KMS-11 (cell line): ENCODE measurements at regions not wholly inside any gene's neighbourhood (a gene's known extent, or its start where the extent isn't known, plus 50 kb on each side); places are given as distances from the start of the nearest gene placed in this dataset.

Experiments used
- H2AFZ ChIP-seq: fragments of 200-600 bp; sonication (generic); 2 replicates; pipeline ENCODE4 v1.6.1; 2016; ENCODE audit warnings: antibody characterized with exemption, mixed run types, low read depth
- H3K27ac ChIP-seq: fragments of 200-600 bp; sonication (generic); 2 replicates; pipeline ENCODE4 v1.6.1; 2016; ENCODE audit warnings: mild to moderate bottlenecking, mixed run types
- H3K27me3 ChIP-seq: fragments of 200-600 bp; sonication (generic); 2 replicates; pipeline ENCODE4 v1.6.1; 2017; ENCODE audit warnings: mild to moderate bottlenecking, low read depth, mixed run types, moderate library complexity; ENCODE audit not compliant: insufficient read depth
- H3K36me3 ChIP-seq: fragments of 200-600 bp; sonication (generic); 2 replicates; pipeline ENCODE4 v1.6.1; 2017; ENCODE audit warnings: mild to moderate bottlenecking, mixed run types; ENCODE audit not compliant: insufficient read depth
- H3K4me1 ChIP-seq: fragments of 200-600 bp; sonication (generic); 2 replicates; pipeline ENCODE4 v1.6.1; 2016; ENCODE audit warnings: mild to moderate bottlenecking, low read depth, mixed run types; ENCODE audit not compliant: poor library complexity, severe bottlenecking
- H3K4me2 ChIP-seq: fragments of 200-600 bp; sonication (generic); 2 replicates; pipeline ENCODE4 v1.7.0; 2016; ENCODE audit warnings: mild to moderate bottlenecking, mixed run types
- H3K4me3 ChIP-seq: fragments of 200-600 bp; sonication (generic); IDR thresholded peaks from 2 replicates; pipeline ENCODE4 v1.6.1; 2017; ENCODE audit warnings: low read depth, low read length, mixed read lengths; ENCODE audit not compliant: insufficient read depth
- H3K79me2 ChIP-seq: fragments of 200-600 bp; sonication (generic); 2 replicates; pipeline ENCODE4 v1.6.1; 2016; ENCODE audit warnings: low read depth, mixed run types; ENCODE audit not compliant: insufficient read depth
- H3K9ac ChIP-seq: fragments of 200-600 bp; sonication (generic); 2 replicates; pipeline ENCODE4 v1.6.1; 2016; ENCODE audit warnings: mild to moderate bottlenecking, mixed run types
- H4K20me1 ChIP-seq: fragments of 200-600 bp; sonication (generic); 2 replicates; pipeline ENCODE4 v1.6.1; 2016; ENCODE audit warnings: mild to moderate bottlenecking, mixed run types; ENCODE audit not compliant: insufficient read depth
- TF ChIP-seq, protein P1 (sequence below): fragments of 200-600 bp; sonication (generic); conservative IDR thresholded peaks from 2 replicates; pipeline ENCODE4 v1.6.1; 2017; ENCODE audit warnings: low read depth, mild to moderate bottlenecking, antibody characterized with exemption, low read length, moderate library complexity, mixed read lengths

DNA sequence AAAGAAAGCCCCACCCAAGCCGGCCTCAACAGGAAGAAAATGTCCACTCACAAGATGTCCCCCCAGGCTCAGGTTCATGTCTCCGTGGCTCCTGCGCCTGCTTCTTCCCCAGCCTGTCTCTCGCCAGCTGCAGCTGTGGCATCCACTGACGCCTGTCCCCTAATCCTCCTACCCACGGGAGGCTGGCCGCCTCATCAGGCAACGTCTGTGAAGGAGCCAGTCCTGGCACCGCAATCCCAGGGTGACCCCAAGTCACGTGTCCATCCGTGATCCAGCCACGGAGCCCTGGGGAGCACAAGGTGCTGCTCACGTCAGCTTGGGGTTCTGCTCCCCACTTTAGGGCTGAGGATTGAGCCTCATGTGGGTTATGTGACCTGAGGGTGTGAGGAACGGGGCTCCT, 640.3 kb downstream of the CDH26 start:
- no peak overlapping the region for H3K27ac ChIP-seq
- H3K79me2 ChIP-seq: no peaks in the 10 kb centered on the region
- no peak overlapping the region for H2AFZ ChIP-seq
- H3K4me1 ChIP-seq: peaks cover 5% of the 10 kb centered on the region
- no peak overlapping the region for H3K4me2 ChIP-seq
- no peaks in the 10 kb centered on the region for H3K36me3 ChIP-seq
- H3K9ac ChIP-seq: no peak overlapping the region
- H3K27me3 ChIP-seq: no peaks in the 10 kb centered on the region
- H3K4me3 ChIP-seq: no peak overlapping the region
- H4K20me1 ChIP-seq: no peaks in the 10 kb centered on the region
- TF ChIP-seq, protein P1, sequence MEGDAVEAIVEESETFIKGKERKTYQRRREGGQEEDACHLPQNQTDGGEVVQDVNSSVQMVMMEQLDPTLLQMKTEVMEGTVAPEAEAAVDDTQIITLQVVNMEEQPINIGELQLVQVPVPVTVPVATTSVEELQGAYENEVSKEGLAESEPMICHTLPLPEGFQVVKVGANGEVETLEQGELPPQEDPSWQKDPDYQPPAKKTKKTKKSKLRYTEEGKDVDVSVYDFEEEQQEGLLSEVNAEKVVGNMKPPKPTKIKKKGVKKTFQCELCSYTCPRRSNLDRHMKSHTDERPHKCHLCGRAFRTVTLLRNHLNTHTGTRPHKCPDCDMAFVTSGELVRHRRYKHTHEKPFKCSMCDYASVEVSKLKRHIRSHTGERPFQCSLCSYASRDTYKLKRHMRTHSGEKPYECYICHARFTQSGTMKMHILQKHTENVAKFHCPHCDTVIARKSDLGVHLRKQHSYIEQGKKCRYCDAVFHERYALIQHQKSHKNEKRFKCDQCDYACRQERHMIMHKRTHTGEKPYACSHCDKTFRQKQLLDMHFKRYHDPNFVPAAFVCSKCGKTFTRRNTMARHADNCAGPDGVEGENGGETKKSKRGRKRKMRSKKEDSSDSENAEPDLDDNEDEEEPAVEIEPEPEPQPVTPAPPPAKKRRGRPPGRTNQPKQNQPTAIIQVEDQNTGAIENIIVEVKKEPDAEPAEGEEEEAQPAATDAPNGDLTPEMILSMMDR: no peak

DNA sequence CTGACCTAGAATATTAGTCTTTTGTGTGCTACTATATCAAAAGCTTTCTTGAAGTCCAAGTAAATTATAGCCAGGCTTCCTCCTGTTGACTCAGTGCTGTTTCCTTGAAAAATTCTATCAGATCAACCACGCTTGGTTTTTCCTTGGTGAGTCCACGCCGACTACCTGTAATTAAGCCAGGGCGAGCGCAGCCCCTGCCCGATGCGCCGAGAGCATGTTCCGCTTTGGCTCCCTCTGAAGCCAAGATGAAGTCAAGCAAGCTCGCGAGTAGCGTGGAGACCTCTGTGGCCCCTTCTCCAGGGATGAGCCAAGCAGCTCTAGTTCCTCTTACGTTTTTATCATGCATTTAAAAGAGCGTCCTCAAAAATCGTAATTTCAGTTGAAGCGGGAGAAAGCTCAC, 641.2 kb downstream of the CDH26 start:
- Histone ChIP-seq H3K79me2 (no peaks in the 10 kb centered on the region), H3K36me3 (no peaks in the 10 kb centered on the region), H3K27me3 (no peaks in the 10 kb centered on the region), H3K9ac (no peak overlapping the region), H2AFZ (no peak overlapping the region), H3K27ac (no peak overlapping the region), H3K4me3 (no peak overlapping the region), H3K4me1 (no peaks in the 10 kb centered on the region), H4K20me1 (no peaks in the 10 kb centered on the region), H3K4me2 (no peak overlapping the region)
- TF ChIP-seq, protein P1: no peak

DNA sequence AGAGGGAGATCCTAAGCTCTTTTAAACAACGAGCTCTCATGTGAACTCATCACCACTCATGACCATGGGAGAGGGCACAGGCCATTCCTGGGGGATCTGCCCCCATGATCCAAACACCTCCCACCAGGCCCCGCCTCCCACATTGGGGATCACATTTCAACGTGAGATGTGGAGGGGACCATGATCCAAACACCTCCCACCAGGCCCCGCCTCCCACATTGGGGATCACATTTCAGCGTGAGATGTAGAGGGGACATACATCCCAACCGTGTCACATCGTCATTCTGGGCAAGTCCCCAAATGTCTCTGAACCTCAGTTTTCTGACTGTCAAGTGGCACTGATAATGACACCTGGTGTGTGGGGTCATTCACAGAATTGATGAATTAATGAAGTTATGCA, 641.8 kb downstream of the CDH26 start:
- H3K4me1 ChIP-seq: no peaks in the 10 kb centered on the region
- H3K4me3 ChIP-seq: no peak overlapping the region
- H2AFZ ChIP-seq: no peak overlapping the region
- no peaks in the 10 kb centered on the region for H4K20me1 ChIP-seq
- no peaks in the 10 kb centered on the region for H3K27me3 ChIP-seq
- no peak overlapping the region for H3K9ac ChIP-seq
- H3K36me3 ChIP-seq: no peaks in the 10 kb centered on the region
- H3K27ac ChIP-seq: no peak overlapping the region
- no peaks in the 10 kb centered on the region for H3K79me2 ChIP-seq
- H3K4me2 ChIP-seq: no peak overlapping the region
- TF ChIP-seq, protein P1: no peak

DNA sequence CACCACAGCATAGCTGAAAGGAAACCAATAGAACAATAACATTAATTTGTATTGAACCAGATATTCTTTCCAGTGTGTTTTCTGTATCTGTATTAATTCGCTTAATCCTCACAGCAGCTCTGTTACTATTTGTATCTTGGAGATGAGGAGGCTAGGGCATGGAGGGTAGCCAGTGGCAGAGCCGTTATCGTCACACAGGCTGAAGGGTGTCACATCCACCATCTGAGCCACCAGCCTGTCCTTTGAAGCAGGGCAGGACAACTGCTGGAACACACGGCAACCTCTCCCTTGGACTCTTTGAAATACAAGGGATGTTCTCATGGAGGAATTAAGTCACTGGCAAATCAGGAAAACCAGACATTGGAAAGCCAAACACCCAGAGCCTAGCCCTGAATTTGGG, 628.0 kb upstream of the CDH4 start:
- H2AFZ ChIP-seq: no peak overlapping the region
- no peaks in the 10 kb centered on the region for H3K79me2 ChIP-seq
- no peak overlapping the region for H3K4me3 ChIP-seq
- no peaks in the 10 kb centered on the region for H3K27me3 ChIP-seq
- H3K9ac ChIP-seq: no peak overlapping the region
- H3K4me2 ChIP-seq: no peak overlapping the region
- no peaks in the 10 kb centered on the region for H3K4me1 ChIP-seq
- no peak overlapping the region for H3K27ac ChIP-seq
- H4K20me1 ChIP-seq: no peaks in the 10 kb centered on the region
- H3K36me3 ChIP-seq: no peaks in the 10 kb centered on the region
- TF ChIP-seq, protein P1: no peak
